GM23338 (cell line): ENCODE measurements at regions not wholly inside any gene's neighbourhood (a gene's known extent, or its start where the extent isn't known, plus 50 kb on each side); places are given as distances from the start of the nearest gene placed in this dataset.

Source experiments
- ATAC-seq: fragments of 200-7000 bp; cut with Tn5 transposase; 3 replicates; pipeline ENCODE4 v1.9.1; 2020
- DNase-seq: peaks from one replicate; pipeline ENCODE4 v3.0.0-alpha.2; 2015; ENCODE audit warnings: low spot score
- H2AFZ ChIP-seq: fragments of 200-600 bp; sonication (generic); 2 replicates; pipeline ENCODE4 v1.8.0; 2016; ENCODE audit warnings: antibody characterized with exemption, mild to moderate bottlenecking, moderate library complexity
- H3F3A ChIP-seq: fragments of 200-600 bp; sonication (generic); replicated peaks from 2 replicates; pipeline ENCODE4 v1.8.0; 2017; ENCODE audit warnings: antibody characterized with exemption, mixed run types, low read depth
- H3K27ac ChIP-seq: fragments of 200-600 bp; sonication (generic); 2 replicates; pipeline ENCODE4 v1.6.1; 2016; ENCODE audit warnings: low read depth
- H3K27me3 ChIP-seq: fragments of 200-600 bp; sonication (generic); 2 replicates; pipeline ENCODE4 v1.8.0; 2016; ENCODE audit warnings: mild to moderate bottlenecking, mixed run types, moderate library complexity; ENCODE audit not compliant: insufficient read depth
- H3K36me3 ChIP-seq: fragments of 200-600 bp; sonication (generic); 2 replicates; pipeline ENCODE4 v1.8.0; 2016; ENCODE audit warnings: mild to moderate bottlenecking; ENCODE audit not compliant: insufficient read depth
- H3K4me1 ChIP-seq: fragments of 200-600 bp; sonication (generic); 2 replicates; pipeline ENCODE4 v1.8.0; 2016; ENCODE audit warnings: mild to moderate bottlenecking, moderate library complexity; ENCODE audit not compliant: insufficient read depth
- H3K4me2 ChIP-seq: fragments of 200-600 bp; sonication (generic); 2 replicates; pipeline ENCODE4 v1.7.1; 2017; ENCODE audit warnings: mixed run types
- H3K4me3 ChIP-seq: fragments of 200-600 bp; sonication (generic); 2 replicates; pipeline ENCODE4 v1.6.1; 2016; ENCODE audit warnings: mixed run types
- H3K79me2 ChIP-seq: fragments of 200-600 bp; sonication (generic); replicated peaks from 2 replicates; pipeline ENCODE4 v1.8.0; 2017; ENCODE audit warnings: mild to moderate bottlenecking; ENCODE audit not compliant: insufficient read depth
- H3K9me2 ChIP-seq: fragments of 200-600 bp; sonication (generic); 2 replicates; pipeline ENCODE4 v1.8.0; 2017; ENCODE audit not compliant: insufficient read depth
- H4K20me1 ChIP-seq: fragments of 200-600 bp; sonication (generic); replicated peaks from 2 replicates; pipeline ENCODE4 v1.8.0; 2017; ENCODE audit warnings: mild to moderate bottlenecking; ENCODE audit not compliant: insufficient read depth
- H3K27ac Mint-ChIP-seq: 2 replicates; pipeline ENCODE4 v1.8.0; 2020; ENCODE audit warnings: inconsistent platforms, mild to moderate bottlenecking, moderate library complexity, mixed read lengths
- H3K27me3 Mint-ChIP-seq: 3 replicates; pipeline ENCODE4 v1.8.0; 2022; ENCODE audit warnings: low read depth, mild to moderate bottlenecking, moderate library complexity, mixed read lengths, inconsistent platforms; ENCODE audit not compliant: insufficient read depth, poor library complexity
- H3K36me3 Mint-ChIP-seq: 3 replicates; pipeline ENCODE4 v1.8.0; 2021; ENCODE audit warnings: low read depth, mild to moderate bottlenecking, inconsistent platforms, moderate library complexity, mixed read lengths
- H3K4me1 Mint-ChIP-seq: 3 replicates; pipeline ENCODE4 v1.8.0; 2020; ENCODE audit warnings: mild to moderate bottlenecking, inconsistent platforms, mixed read lengths
- H3K4me3 Mint-ChIP-seq: 3 replicates; pipeline ENCODE4 v1.8.0; 2021; ENCODE audit warnings: moderate library complexity, mild to moderate bottlenecking, inconsistent platforms, mixed read lengths
- H3K9me3 Mint-ChIP-seq: 3 replicates; pipeline ENCODE4 v1.8.0; 2020; ENCODE audit warnings: moderate library complexity, mild to moderate bottlenecking, inconsistent platforms, mixed read lengths
- CREB1 ChIP-seq: fragments of 250-450 bp; sonication (Bioruptor Pico); IDR thresholded peaks from 2 replicates; pipeline ENCODE4 v1.5.0; 2020; ENCODE audit warnings: low read depth, mild to moderate bottlenecking, moderate library complexity
- NANOG ChIP-seq: IDR thresholded peaks from 2 replicates; pipeline ENCODE4 v1.6.1; 2016; ENCODE audit warnings: antibody characterized with exemption, borderline replicate concordance
- POLR2AphosphoS5 ChIP-seq: IDR thresholded peaks from 2 replicates; pipeline ENCODE4 v1.6.1; 2016; ENCODE audit warnings: antibody characterized with exemption, low read depth
- STAT1 ChIP-seq: IDR thresholded peaks from one replicate; pipeline ENCODE4 v1.6.1; 2016; ENCODE audit warnings: antibody characterized with exemption; ENCODE audit not compliant: unreplicated experiment
- ZNF114 ChIP-seq: fragments of 250-450 bp; sonication (Bioruptor Pico); IDR thresholded peaks from 2 replicates; pipeline ENCODE4 v1.5.0; 2020; ENCODE audit warnings: mild to moderate bottlenecking, moderate library complexity
- ZNF331 ChIP-seq: fragments of 250-450 bp; sonication (Bioruptor Pico); IDR thresholded peaks from 2 replicates; pipeline ENCODE4 v1.5.0; 2020; ENCODE audit warnings: low read depth, mild to moderate bottlenecking, moderate library complexity
- TF ChIP-seq, protein P1 (sequence below): fragments of 250-450 bp; sonication (Bioruptor Pico); IDR thresholded peaks from 2 replicates; pipeline ENCODE4 v1.5.0; 2020; ENCODE audit warnings: mild to moderate bottlenecking, moderate library complexity
- TF ChIP-seq, protein P2 (sequence below): IDR thresholded peaks from 2 replicates; pipeline ENCODE4 v1.6.1; 2016; ENCODE audit warnings: antibody characterized with exemption
- TF ChIP-seq, protein P3 (sequence below), 2 experiments: fragments of 200-600 bp in 1 of 2; sonication (generic) in 1 of 2; conservative IDR thresholded peaks; 2 replicates each; pipeline versions ENCODE4 v1.5.1 to v1.6.1; 2016 to 2017; ENCODE audit warnings: antibody characterized with exemption in 2 of 2, low read depth in 2 of 2, mild to moderate bottlenecking in 2 of 2, moderate library complexity in 1 of 2
- TF ChIP-seq, protein P4 (sequence below): IDR thresholded peaks from one replicate; pipeline ENCODE4 v1.6.1; 2018; ENCODE audit warnings: antibody characterized with exemption; ENCODE audit not compliant: unreplicated experiment

DNA sequence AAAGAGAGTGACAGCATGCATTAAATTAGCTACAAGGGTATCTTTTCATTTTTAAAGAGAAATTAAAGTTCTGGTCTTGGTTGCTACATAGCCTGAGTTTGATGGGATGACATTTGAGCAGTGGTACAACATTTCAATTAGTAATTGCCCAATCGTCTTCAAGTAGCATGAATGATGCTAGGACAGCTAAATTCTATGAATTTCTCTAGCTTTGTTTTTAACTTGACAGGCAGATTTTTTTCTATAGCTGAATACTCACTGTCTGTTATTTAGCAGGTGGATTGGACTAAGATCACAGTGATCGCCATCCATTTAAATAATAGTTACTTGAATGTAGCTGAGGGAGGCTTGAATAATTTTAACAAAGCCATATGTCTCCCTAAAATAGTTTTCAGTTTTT is 162.2 kb downstream of the OXSM start:
- no peak for DNase-seq
- no peaks in the 10 kb centered on the region for H3K79me2 ChIP-seq
- H3K27me3 ChIP-seq, result no peaks in the 10 kb centered on the region
- no peaks in the 10 kb centered on the region for H3K36me3 Mint-ChIP-seq
- no peaks in the 10 kb centered on the region for H3K4me1 ChIP-seq
- H3K4me3 Mint-ChIP-seq, result no peak overlapping the region
- H3K27ac Mint-ChIP-seq, result no peak overlapping the region
- H4K20me1 ChIP-seq, result no peaks in the 10 kb centered on the region
- TF ChIP-seq POLR2AphosphoS5, result no peak
- no peak for TF ChIP-seq ZNF331 (CRISPR knock-in tag)
- TF ChIP-seq, protein P1, sequence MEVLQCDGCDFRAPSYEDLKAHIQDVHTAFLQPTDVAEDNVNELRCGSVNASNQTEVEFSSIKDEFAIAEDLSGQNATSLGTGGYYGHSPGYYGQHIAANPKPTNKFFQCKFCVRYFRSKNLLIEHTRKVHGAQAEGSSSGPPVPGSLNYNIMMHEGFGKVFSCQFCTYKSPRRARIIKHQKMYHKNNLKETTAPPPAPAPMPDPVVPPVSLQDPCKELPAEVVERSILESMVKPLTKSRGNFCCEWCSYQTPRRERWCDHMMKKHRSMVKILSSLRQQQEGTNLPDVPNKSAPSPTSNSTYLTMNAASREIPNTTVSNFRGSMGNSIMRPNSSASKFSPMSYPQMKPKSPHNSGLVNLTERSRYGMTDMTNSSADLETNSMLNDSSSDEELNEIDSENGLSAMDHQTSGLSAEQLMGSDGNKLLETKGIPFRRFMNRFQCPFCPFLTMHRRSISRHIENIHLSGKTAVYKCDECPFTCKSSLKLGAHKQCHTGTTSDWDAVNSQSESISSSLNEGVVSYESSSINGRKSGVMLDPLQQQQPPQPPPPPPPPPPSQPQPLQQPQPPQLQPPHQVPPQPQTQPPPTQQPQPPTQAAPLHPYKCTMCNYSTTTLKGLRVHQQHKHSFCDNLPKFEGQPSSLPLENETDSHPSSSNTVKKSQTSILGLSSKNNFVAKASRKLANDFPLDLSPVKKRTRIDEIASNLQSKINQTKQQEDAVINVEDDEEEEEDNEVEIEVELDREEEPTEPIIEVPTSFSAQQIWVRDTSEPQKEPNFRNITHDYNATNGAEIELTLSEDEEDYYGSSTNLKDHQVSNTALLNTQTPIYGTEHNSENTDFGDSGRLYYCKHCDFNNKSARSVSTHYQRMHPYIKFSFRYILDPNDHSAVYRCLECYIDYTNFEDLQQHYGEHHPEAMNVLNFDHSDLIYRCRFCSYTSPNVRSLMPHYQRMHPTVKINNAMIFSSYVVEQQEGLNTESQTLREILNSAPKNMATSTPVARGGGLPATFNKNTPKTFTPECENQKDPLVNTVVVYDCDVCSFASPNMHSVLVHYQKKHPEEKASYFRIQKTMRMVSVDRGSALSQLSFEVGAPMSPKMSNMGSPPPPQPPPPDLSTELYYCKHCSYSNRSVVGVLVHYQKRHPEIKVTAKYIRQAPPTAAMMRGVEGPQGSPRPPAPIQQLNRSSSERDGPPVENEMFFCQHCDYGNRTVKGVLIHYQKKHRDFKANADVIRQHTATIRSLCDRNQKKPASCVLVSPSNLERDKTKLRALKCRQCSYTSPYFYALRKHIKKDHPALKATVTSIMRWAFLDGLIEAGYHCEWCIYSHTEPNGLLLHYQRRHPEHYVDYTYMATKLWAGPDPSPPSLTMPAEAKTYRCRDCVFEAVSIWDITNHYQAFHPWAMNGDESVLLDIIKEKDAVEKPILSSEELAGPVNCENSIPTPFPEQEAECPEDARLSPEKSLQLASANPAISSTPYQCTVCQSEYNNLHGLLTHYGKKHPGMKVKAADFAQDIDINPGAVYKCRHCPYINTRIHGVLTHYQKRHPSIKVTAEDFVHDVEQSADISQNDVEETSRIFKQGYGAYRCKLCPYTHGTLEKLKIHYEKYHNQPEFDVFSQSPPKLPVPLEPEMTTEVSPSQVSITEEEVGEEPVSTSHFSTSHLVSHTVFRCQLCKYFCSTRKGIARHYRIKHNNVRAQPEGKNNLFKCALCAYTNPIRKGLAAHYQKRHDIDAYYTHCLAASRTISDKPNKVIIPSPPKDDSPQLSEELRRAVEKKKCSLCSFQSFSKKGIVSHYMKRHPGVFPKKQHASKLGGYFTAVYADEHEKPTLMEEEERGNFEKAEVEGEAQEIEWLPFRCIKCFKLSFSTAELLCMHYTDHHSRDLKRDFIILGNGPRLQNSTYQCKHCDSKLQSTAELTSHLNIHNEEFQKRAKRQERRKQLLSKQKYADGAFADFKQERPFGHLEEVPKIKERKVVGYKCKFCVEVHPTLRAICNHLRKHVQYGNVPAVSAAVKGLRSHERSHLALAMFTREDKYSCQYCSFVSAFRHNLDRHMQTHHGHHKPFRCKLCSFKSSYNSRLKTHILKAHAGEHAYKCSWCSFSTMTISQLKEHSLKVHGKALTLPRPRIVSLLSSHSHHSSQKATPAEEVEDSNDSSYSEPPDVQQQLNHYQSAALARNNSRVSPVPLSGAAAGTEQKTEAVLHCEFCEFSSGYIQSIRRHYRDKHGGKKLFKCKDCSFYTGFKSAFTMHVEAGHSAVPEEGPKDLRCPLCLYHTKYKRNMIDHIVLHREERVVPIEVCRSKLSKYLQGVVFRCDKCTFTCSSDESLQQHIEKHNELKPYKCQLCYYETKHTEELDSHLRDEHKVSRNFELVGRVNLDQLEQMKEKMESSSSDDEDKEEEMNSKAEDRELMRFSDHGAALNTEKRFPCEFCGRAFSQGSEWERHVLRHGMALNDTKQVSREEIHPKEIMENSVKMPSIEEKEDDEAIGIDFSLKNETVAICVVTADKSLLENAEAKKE (CRISPR knock-in tag), result no peak
- TF ChIP-seq ZNF114, result no peak
- no peak for TF ChIP-seq NANOG
- TF ChIP-seq, protein P2, sequence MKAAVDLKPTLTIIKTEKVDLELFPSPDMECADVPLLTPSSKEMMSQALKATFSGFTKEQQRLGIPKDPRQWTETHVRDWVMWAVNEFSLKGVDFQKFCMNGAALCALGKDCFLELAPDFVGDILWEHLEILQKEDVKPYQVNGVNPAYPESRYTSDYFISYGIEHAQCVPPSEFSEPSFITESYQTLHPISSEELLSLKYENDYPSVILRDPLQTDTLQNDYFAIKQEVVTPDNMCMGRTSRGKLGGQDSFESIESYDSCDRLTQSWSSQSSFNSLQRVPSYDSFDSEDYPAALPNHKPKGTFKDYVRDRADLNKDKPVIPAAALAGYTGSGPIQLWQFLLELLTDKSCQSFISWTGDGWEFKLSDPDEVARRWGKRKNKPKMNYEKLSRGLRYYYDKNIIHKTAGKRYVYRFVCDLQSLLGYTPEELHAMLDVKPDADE, result no peak
- TF ChIP-seq CREB1 (CRISPR knock-in tag), result no peak
- TF ChIP-seq STAT1, result no peak
- TF ChIP-seq, protein P3, sequence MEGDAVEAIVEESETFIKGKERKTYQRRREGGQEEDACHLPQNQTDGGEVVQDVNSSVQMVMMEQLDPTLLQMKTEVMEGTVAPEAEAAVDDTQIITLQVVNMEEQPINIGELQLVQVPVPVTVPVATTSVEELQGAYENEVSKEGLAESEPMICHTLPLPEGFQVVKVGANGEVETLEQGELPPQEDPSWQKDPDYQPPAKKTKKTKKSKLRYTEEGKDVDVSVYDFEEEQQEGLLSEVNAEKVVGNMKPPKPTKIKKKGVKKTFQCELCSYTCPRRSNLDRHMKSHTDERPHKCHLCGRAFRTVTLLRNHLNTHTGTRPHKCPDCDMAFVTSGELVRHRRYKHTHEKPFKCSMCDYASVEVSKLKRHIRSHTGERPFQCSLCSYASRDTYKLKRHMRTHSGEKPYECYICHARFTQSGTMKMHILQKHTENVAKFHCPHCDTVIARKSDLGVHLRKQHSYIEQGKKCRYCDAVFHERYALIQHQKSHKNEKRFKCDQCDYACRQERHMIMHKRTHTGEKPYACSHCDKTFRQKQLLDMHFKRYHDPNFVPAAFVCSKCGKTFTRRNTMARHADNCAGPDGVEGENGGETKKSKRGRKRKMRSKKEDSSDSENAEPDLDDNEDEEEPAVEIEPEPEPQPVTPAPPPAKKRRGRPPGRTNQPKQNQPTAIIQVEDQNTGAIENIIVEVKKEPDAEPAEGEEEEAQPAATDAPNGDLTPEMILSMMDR (conservative IDR thresholded peaks at IDR 0.05; ENCODE audit: low read depth in 2 of 2), result no peak
- TF ChIP-seq, protein P4, sequence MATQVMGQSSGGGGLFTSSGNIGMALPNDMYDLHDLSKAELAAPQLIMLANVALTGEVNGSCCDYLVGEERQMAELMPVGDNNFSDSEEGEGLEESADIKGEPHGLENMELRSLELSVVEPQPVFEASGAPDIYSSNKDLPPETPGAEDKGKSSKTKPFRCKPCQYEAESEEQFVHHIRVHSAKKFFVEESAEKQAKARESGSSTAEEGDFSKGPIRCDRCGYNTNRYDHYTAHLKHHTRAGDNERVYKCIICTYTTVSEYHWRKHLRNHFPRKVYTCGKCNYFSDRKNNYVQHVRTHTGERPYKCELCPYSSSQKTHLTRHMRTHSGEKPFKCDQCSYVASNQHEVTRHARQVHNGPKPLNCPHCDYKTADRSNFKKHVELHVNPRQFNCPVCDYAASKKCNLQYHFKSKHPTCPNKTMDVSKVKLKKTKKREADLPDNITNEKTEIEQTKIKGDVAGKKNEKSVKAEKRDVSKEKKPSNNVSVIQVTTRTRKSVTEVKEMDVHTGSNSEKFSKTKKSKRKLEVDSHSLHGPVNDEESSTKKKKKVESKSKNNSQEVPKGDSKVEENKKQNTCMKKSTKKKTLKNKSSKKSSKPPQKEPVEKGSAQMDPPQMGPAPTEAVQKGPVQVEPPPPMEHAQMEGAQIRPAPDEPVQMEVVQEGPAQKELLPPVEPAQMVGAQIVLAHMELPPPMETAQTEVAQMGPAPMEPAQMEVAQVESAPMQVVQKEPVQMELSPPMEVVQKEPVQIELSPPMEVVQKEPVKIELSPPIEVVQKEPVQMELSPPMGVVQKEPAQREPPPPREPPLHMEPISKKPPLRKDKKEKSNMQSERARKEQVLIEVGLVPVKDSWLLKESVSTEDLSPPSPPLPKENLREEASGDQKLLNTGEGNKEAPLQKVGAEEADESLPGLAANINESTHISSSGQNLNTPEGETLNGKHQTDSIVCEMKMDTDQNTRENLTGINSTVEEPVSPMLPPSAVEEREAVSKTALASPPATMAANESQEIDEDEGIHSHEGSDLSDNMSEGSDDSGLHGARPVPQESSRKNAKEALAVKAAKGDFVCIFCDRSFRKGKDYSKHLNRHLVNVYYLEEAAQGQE, result no peak
- H3K9me3 Mint-ChIP-seq, result no peaks in the 10 kb centered on the region
- no peaks in the 10 kb centered on the region for H3K36me3 ChIP-seq
- no peaks in the 10 kb centered on the region for H3F3A ChIP-seq
- no peaks in the 10 kb centered on the region for H3K4me1 Mint-ChIP-seq
- H3K27me3 Mint-ChIP-seq, result peaks cover 2% of the 10 kb centered on the region
- no peak overlapping the region for H3K27ac ChIP-seq
- no peak overlapping the region for H3K4me2 ChIP-seq
- no peaks in the 10 kb centered on the region for H3K9me2 ChIP-seq
- no peak overlapping the region for H3K4me3 ChIP-seq
- no peak for ATAC-seq
- no peak overlapping the region for H2AFZ ChIP-seq
